Gastroesophageal sphincter (tissue), 4 donors: ENCODE measurements at regions not wholly inside any gene's neighbourhood (a gene's known extent, or its start where the extent isn't known, plus 50 kb on each side); places are given as distances from the start of the nearest gene placed in this dataset.

ENCODE experiments used
- ATAC-seq: fragments of 150-250 bp; one replicate; pipeline ENCODE4 v1.9.1; 2016; ENCODE audit warnings: mild to moderate bottlenecking, moderate library complexity
- H3K27ac ChIP-seq, 4 donors: fragments of 200-600 bp; sonication (generic) in 3 of 4; 1 replicate in 3 of 4; 2 replicates in 1 of 4; pipeline ENCODE4 v1.5.1; 2016 to 2019
- H3K27me3 ChIP-seq: fragments of 200-600 bp; sonication (generic); one replicate; pipeline ENCODE4 v1.5.1; 2019
- H3K36me3 ChIP-seq, 2 donors: fragments of 200-600 bp; sonication (generic); one replicate each; pipeline ENCODE4 v1.5.1; 2019; ENCODE audit warnings: control low read depth in 1 of 2
- H3K4me1 ChIP-seq, 3 donors: fragments of 200-600 bp; sonication (generic); 1 replicate in 2 of 3; 2 replicates in 1 of 3; pipeline ENCODE4 v1.5.1; 2016 to 2019; ENCODE audit warnings: control low read depth in 2 of 3
- H3K4me3 ChIP-seq, 2 donors: fragments of 200-600 bp; sonication (generic); one replicate each; pipeline ENCODE4 v1.5.1; 2019; ENCODE audit warnings: mild to moderate bottlenecking in 1 of 2, moderate library complexity in 1 of 2
- H3K9me3 ChIP-seq, 3 donors: fragments of 200-600 bp; sonication (generic); one replicate each; pipeline ENCODE4 v1.5.1; 2017 to 2019; ENCODE audit warnings: control low read depth in 2 of 3
- CTCF ChIP-seq, 4 experiments: fragments of 200-600 bp in 2 of 4; fragments of 450-650 bp in 2 of 4; sonication (generic) in 1 of 4; IDR thresholded peaks; one replicate each; pipeline ENCODE4 v1.5.1; 2017 to 2019; ENCODE audit warnings: antibody characterized with exemption in 4 of 4, mild to moderate bottlenecking in 2 of 4, moderate library complexity in 2 of 4
- EP300 ChIP-seq: sonication (generic); formaldehyde crosslinking; IDR thresholded peaks from one replicate; pipeline ENCODE4 v1.6.1; 2017; ENCODE audit warnings: antibody characterized with exemption, mild to moderate bottlenecking
- POLR2A ChIP-seq, 2 donors: fragments of 450-650 bp; IDR thresholded peaks; one replicate each; pipeline ENCODE4 v1.6.1; 2017; ENCODE audit warnings: antibody characterized with exemption in 2 of 2, mild to moderate bottlenecking in 2 of 2, moderate library complexity in 1 of 2
- POLR2AphosphoS5 ChIP-seq: sonication (generic); formaldehyde crosslinking; IDR thresholded peaks from one replicate; pipeline ENCODE4 v1.6.1; 2017; ENCODE audit warnings: antibody characterized with exemption
- WGBS, 2 donors: methylation state at CpG; one replicate each; pipeline ENCODE4 v1.1.5; 2018; ENCODE audit warnings: low coverage in 1 of 2; 5-methylcytosine and 5-hydroxymethylcytosine counted together

GRCh38 chr9:16115994-16116393, 563.2 kb downstream of the CCDC171 start:
- Histone ChIP-seq H3K27me3 (no peaks in the 10 kb centered on the region), H3K4me1 (no peaks in the 10 kb centered on the region), H3K36me3 (no peaks in the 10 kb centered on the region), H3K9me3 (no peaks in the 10 kb centered on the region), H3K27ac (no peak overlapping the region), H3K4me3 (no peak overlapping the region)
- TF ChIP-seq EP300: no peak
- no peak for TF ChIP-seq POLR2AphosphoS5
- TF ChIP-seq CTCF (IDR thresholded peaks at IDR 0.05): no peak
- TF ChIP-seq POLR2A (IDR thresholded peaks at IDR 0.05): no peak
- 100% methylated on average over 1 of the region's 1 CpG; no CpG with 5 or more reads in 1 of the 2 donors for WGBS, 2 donors
- no peak for ATAC-seq

GRCh38 chr9:16118043-16118442, 565.2 kb downstream of the CCDC171 start:
- Histone ChIP-seq H3K4me1 (no peaks in the 10 kb centered on the region), H3K36me3 (no peaks in the 10 kb centered on the region), H3K27me3 (no peaks in the 10 kb centered on the region), H3K4me3 (no peak overlapping the region), H3K9me3 (no peaks in the 10 kb centered on the region), H3K27ac (no peak overlapping the region)
- TF ChIP-seq POLR2AphosphoS5: no peak
- TF ChIP-seq EP300: no peak
- TF ChIP-seq POLR2A (IDR thresholded peaks at IDR 0.05): no peak
- no peak for TF ChIP-seq CTCF (IDR thresholded peaks at IDR 0.05)
- no peak for ATAC-seq
- 82 to 90% methylated on average over 2 of the region's 2 CpGs for WGBS, 2 donors

- no peaks in the 10 kb centered on the region for H3K36me3 ChIP-seq
- H3K9me3 ChIP-seq: no peaks in the 10 kb centered on the region
- ATAC-seq: no peak
- no peak for TF ChIP-seq EP300
- TF ChIP-seq POLR2A (IDR thresholded peaks at IDR 0.05): no peak
- TF ChIP-seq CTCF (IDR thresholded peaks at IDR 0.05): no peak
- TF ChIP-seq POLR2AphosphoS5: no peak
- H3K27ac ChIP-seq: no peak overlapping the region
- no peak overlapping the region for H3K4me3 ChIP-seq
- no peaks in the 10 kb centered on the region for H3K4me1 ChIP-seq
- H3K27me3 ChIP-seq: no peaks in the 10 kb centered on the region
- WGBS, 2 donors: 77 to 88% methylated on average over 5 to 7 of the region's 7 CpGs
These were observed 566.7 kb downstream of the CCDC171 start for GRCh38 chr9:16119261-16120230.

- 17 to 71% methylated on average over 1 to 4 of the region's 4 CpGs for WGBS, 2 donors
- H3K4me3 ChIP-seq: no peak overlapping the region
- no peaks in the 10 kb centered on the region for H3K27me3 ChIP-seq
- no peaks in the 10 kb centered on the region for H3K36me3 ChIP-seq
- no peaks in the 10 kb centered on the region for H3K9me3 ChIP-seq
- H3K27ac ChIP-seq: no peak overlapping the region
- no peaks in the 10 kb centered on the region for H3K4me1 ChIP-seq
- no peak for ATAC-seq
- TF ChIP-seq POLR2AphosphoS5 (no peak), CTCF (IDR thresholded peaks at IDR 0.05) (no peak), POLR2A (IDR thresholded peaks at IDR 0.05) (no peak), EP300 (no peak)
These were observed 567.4 kb downstream of the CCDC171 start for GRCh38 chr9:16120231-16120641.

GRCh38 chr9:16120727-16121126, 567.9 kb downstream of the CCDC171 start:
- H3K9me3 ChIP-seq: no peaks in the 10 kb centered on the region
- ATAC-seq: no peak
- TF ChIP-seq POLR2AphosphoS5 (no peak), CTCF (IDR thresholded peaks at IDR 0.05) (no peak), EP300 (no peak), POLR2A (IDR thresholded peaks at IDR 0.05) (no peak)
- H3K4me3 ChIP-seq: no peak overlapping the region
- H3K27me3 ChIP-seq: no peaks in the 10 kb centered on the region
- 88% methylated on average over 6 of the region's 7 CpGs; no CpG with 5 or more reads in 1 of the 2 donors for WGBS, 2 donors
- no peaks in the 10 kb centered on the region for H3K4me1 ChIP-seq
- H3K36me3 ChIP-seq: no peaks in the 10 kb centered on the region
- no peak overlapping the region for H3K27ac ChIP-seq
